Spleen (tissue), 7 donors: ENCODE measurements at regions not wholly inside any gene's neighbourhood (a gene's known extent, or its start where the extent isn't known, plus 50 kb on each side); places are given as distances from the start of the nearest gene placed in this dataset.
"Not testable (repeated sequence)": the region's sequence is repeated elsewhere in the genome, so short reads cannot be mapped to it uniquely, and the experiment has no call there.

ENCODE experiments used
- POLR2A ChIP-seq, 3 donors: fragments of 450-650 bp; IDR thresholded peaks; one replicate each; pipeline ENCODE4 v1.5.1; 2017; ENCODE audit warnings: antibody characterized with exemption in 3 of 3, mild to moderate bottlenecking in 1 of 3
- TF ChIP-seq, protein P1 (sequence below), 11 experiments: fragments of 200-600 bp in 7 of 11; fragments of 450-650 bp in 4 of 11; sonication (generic) in 4 of 11; IDR thresholded peaks in 8 of 11; conservative IDR thresholded peaks in 3 of 11; 1 replicate in 7 of 11; 2 replicates in 4 of 11; pipeline versions ENCODE4 v1.4.0 to v1.8.0; 2016 to 2021; ENCODE audit warnings: antibody characterized with exemption in 11 of 11, inconsistent platforms in 4 of 11, mild to moderate bottlenecking in 1 of 11
- donor health status: DM: no; HTN: no; CAD: no; lungs with moderate emphysema.
- donor health status: DM: no; HTN: no; CAD: no.
- donor health status: DM: no; HTN: no; CAD: no.

DNA sequence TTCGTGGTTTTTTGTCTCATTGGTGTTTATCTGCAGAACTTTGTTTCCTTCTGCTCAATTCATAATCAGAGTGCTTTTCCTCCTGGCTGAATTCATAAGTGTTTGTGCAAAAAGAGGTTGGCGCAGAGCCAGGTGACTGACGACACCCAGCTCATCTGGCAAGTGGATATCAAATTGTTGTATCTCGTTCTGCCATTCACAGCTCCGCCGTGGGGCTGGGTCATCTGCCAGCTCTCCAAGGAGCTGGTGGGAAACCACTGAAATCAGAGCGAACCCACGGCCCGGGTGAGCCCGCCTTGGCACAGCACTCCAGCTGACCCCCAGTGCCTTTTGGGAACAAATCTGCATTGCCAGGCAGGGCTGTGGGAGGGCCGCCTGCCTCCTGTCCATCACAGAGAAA, 110.7 kb upstream of the DRD5 start:
- TF ChIP-seq, protein P1, sequence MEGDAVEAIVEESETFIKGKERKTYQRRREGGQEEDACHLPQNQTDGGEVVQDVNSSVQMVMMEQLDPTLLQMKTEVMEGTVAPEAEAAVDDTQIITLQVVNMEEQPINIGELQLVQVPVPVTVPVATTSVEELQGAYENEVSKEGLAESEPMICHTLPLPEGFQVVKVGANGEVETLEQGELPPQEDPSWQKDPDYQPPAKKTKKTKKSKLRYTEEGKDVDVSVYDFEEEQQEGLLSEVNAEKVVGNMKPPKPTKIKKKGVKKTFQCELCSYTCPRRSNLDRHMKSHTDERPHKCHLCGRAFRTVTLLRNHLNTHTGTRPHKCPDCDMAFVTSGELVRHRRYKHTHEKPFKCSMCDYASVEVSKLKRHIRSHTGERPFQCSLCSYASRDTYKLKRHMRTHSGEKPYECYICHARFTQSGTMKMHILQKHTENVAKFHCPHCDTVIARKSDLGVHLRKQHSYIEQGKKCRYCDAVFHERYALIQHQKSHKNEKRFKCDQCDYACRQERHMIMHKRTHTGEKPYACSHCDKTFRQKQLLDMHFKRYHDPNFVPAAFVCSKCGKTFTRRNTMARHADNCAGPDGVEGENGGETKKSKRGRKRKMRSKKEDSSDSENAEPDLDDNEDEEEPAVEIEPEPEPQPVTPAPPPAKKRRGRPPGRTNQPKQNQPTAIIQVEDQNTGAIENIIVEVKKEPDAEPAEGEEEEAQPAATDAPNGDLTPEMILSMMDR (IDR thresholded peaks at IDR 0.05 in 8 of 11, conservative IDR thresholded peaks at IDR 0.05 in 3 of 11) = not testable (repeated sequence)
- not testable (repeated sequence) for TF ChIP-seq POLR2A (IDR thresholded peaks at IDR 0.05)
